ENCODE measurements at regions not wholly inside any gene's neighbourhood (a gene's known extent, or its start where the extent isn't known, plus 50 kb on each side); places are given as distances from the start of the nearest gene placed in this dataset.

- no peak for TF ChIP-seq RAD21 (IDR thresholded peaks at IDR 0.05 in 1 of 2, conservative IDR thresholded peaks at IDR 0.05 in 1 of 2; ENCODE audit: low read depth in 2 of 2, low read length in 2 of 2)
- TF ChIP-seq SIN3A (conservative IDR thresholded peaks at IDR 0.05 in 1 of 2, IDR thresholded peaks at IDR 0.05 in 1 of 2; ENCODE audit: low read depth in 1 of 2, low read length in 2 of 2): no peak
- no peak for TF ChIP-seq EP300 (IDR thresholded peaks at IDR 0.05; ENCODE audit: borderline replicate concordance in 1 of 2, low read depth in 2 of 2, low read length in 2 of 2)
- TF ChIP-seq POLR2A (IDR thresholded peaks at IDR 0.05; ENCODE audit: control extremely low read depth in 1 of 2, low read depth in 2 of 2, low read length in 2 of 2): no peak
- TF ChIP-seq PHF8 (conservative IDR thresholded peaks at IDR 0.05; ENCODE audit: low read depth, low read length): no peak
- TF ChIP-seq, protein P1, sequence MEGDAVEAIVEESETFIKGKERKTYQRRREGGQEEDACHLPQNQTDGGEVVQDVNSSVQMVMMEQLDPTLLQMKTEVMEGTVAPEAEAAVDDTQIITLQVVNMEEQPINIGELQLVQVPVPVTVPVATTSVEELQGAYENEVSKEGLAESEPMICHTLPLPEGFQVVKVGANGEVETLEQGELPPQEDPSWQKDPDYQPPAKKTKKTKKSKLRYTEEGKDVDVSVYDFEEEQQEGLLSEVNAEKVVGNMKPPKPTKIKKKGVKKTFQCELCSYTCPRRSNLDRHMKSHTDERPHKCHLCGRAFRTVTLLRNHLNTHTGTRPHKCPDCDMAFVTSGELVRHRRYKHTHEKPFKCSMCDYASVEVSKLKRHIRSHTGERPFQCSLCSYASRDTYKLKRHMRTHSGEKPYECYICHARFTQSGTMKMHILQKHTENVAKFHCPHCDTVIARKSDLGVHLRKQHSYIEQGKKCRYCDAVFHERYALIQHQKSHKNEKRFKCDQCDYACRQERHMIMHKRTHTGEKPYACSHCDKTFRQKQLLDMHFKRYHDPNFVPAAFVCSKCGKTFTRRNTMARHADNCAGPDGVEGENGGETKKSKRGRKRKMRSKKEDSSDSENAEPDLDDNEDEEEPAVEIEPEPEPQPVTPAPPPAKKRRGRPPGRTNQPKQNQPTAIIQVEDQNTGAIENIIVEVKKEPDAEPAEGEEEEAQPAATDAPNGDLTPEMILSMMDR (IDR thresholded peaks at IDR 0.05; ENCODE audit: control extremely low read depth in 1 of 3, insufficient read depth in 1 of 3, low read depth in 1 of 3, low read length in 3 of 3): no peak
- TF ChIP-seq SRF (IDR thresholded peaks at IDR 0.05; ENCODE audit: low read depth, low read length): no peak
- no peak for TF ChIP-seq POLR2AphosphoS5 (IDR thresholded peaks at IDR 0.05; ENCODE audit: low read depth, low read length)
These were observed 710.6 kb upstream of the HS3ST1 start for GRCh38 chr4:12139296-12139695.
